Esophagus squamous epithelium (tissue), 5 donors: ENCODE measurements at regions not wholly inside any gene's neighbourhood (a gene's known extent, or its start where the extent isn't known, plus 50 kb on each side); places are given as distances from the start of the nearest gene placed in this dataset.

Experiments
- DNase-seq: peaks from one replicate; lab custom pipeline; 2025; lab: John Stamatoyannopoulos, UW
- H3K27ac ChIP-seq, 4 donors: fragments of 200-600 bp; sonication (generic); one replicate each; pipeline ENCODE4 v1.5.1; 2016 to 2019; ENCODE audit warnings: mild to moderate bottlenecking in 1 of 4
- H3K27me3 ChIP-seq, 4 donors: fragments of 200-600 bp; sonication (generic); 1 replicate in 3 of 4; 2 replicates in 1 of 4; pipeline versions ENCODE4 v1.5.1 to v1.6.0; 2017 to 2021; ENCODE audit warnings: antibody characterized with exemption in 1 of 4
- H3K36me3 ChIP-seq, 3 donors: fragments of 200-600 bp; sonication (generic); one replicate each; pipeline ENCODE4 v1.5.1; 2016 to 2019
- H3K4me1 ChIP-seq, 3 donors: fragments of 200-600 bp; sonication (generic); one replicate each; pipeline ENCODE4 v1.5.1; 2017 to 2019
- H3K4me3 ChIP-seq, 4 donors: fragments of 200-600 bp; sonication (generic); 1 replicate in 3 of 4; 2 replicates in 1 of 4; pipeline ENCODE4 v1.5.1; 2016 to 2019; ENCODE audit warnings: mild to moderate bottlenecking in 2 of 4, moderate library complexity in 1 of 4
- H3K9me3 ChIP-seq, 3 donors: fragments of 200-600 bp; sonication (generic); one replicate each; pipeline ENCODE4 v1.5.1; 2016 to 2019
- CTCF ChIP-seq, 6 experiments: fragments of 450-650 bp in 4 of 6; fragments of 200-600 bp in 2 of 6; sonication (generic) in 2 of 6; IDR thresholded peaks; one replicate each; pipeline ENCODE4 v1.5.1; 2016 to 2019; ENCODE audit warnings: antibody characterized with exemption in 6 of 6, mild to moderate bottlenecking in 4 of 6, moderate library complexity in 4 of 6
- POLR2A ChIP-seq, 4 donors: fragments of 450-650 bp; IDR thresholded peaks; one replicate each; pipeline ENCODE4 v1.6.1; 2017; ENCODE audit warnings: antibody characterized with exemption in 4 of 4, mild to moderate bottlenecking in 4 of 4, moderate library complexity in 3 of 4
- WGBS, 2 donors: methylation state at CpG; one replicate each; pipeline ENCODE4 v1.1.5; 2018; 5-methylcytosine and 5-hydroxymethylcytosine counted together
- intact Hi-C: fragments of 100-400 bp; cut with DNase I; formaldehyde crosslinking; loops from one replicate; pipeline ENCODE4 v1.15.0; 2022
- donor health status: DM: yes; HTN: yes; CAD: no.

GRCh38 chr1:11338284-11338924 lies 65.4 kb downstream of the UBIAD1 start:
- Histone ChIP-seq H3K36me3 (no peaks in the 10 kb centered on the region), H3K9me3 (no peaks in the 10 kb centered on the region), H3K27me3 (peaks cover 0 to 82% (median 0%) of the 10 kb centered on the region in 4 donors), H3K27ac (no peak overlapping the region), H3K4me1 (peaks cover 5 to 47% (median 11%) of the 10 kb centered on the region in 3 donors), H3K4me3 (no peak overlapping the region)
- no peak for DNase-seq
- intact Hi-C loops: no loop called here
- 95% methylated on average over 3 of the region's 10 CpGs; no CpG with 5 or more reads in 1 of the 2 donors for WGBS, 2 donors
- TF ChIP-seq POLR2A (IDR thresholded peaks at IDR 0.05) (no peak), CTCF (IDR thresholded peaks at IDR 0.05) (no peak)

DNA sequence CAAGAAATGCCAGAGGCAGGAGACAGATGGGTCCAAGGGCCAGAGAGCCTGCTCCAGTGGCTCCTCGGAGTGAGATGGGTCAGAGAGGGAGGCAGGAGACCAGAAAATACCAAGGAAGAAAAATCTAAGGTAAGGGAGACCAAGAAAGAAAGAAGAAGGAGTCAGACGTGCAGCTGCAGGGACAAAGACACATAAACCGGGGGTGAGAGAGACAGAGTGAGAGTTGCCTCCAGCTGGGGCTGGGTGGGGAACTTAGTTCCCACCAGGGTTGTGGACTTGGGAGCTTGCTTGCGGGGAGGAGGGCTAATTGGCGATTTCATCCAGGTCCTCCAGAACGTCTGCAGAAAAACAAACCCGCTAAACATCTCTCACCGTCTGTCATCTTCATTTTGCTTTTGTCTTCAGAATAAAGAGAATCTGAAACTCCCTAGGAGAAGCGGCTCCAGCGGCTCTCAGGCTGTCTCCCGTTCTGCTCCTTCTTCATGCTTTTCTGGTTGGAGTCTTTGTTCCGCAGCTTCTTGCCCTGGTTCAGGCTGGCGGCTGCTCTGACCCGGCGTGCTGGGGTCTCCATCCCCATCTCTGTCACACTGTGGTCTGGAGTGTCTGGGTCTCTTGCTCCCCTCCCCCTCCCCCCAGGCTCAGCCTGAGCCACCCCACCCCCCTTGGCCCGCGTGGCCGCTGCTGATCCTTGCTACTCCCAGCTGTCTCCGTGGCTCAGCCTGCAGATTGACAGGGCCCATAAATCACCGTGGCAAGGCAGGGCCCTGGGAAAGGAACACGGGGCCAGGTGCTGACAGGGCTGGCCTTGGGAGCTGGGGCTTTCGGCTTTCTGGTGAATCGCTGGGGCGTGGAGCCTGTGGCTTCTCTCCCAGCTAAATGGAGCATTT lies 66.6 kb downstream of the UBIAD1 start:
- H3K4me3 ChIP-seq: peak overlapping the region in 1 of 4 donors; percentile 8
- H3K27ac ChIP-seq: peak overlapping the region in 1 of 4 donors; percentile 6
- intact Hi-C loops: no loop called here
- no peaks in the 10 kb centered on the region for H3K36me3 ChIP-seq
- 13 to 21% methylated on average over 15 to 18 of the region's 24 CpGs for WGBS, 2 donors
- peaks cover 0 to 86% (median 0%) of the 10 kb centered on the region in 4 donors for H3K27me3 ChIP-seq
- no peak for TF ChIP-seq POLR2A (IDR thresholded peaks at IDR 0.05)
- TF ChIP-seq CTCF (IDR thresholded peaks at IDR 0.05): no peak
- no peaks in the 10 kb centered on the region for H3K9me3 ChIP-seq
- DNase-seq: no peak
- peaks cover 5 to 47% (median 11%) of the 10 kb centered on the region in 3 donors for H3K4me1 ChIP-seq

GRCh38 chr1:11340233-11340632 lies 67.2 kb downstream of the UBIAD1 start:
- H3K9me3 ChIP-seq: no peaks in the 10 kb centered on the region
- no peak for TF ChIP-seq CTCF (IDR thresholded peaks at IDR 0.05)
- no peak for TF ChIP-seq POLR2A (IDR thresholded peaks at IDR 0.05)
- H3K27me3 ChIP-seq: peaks cover 0 to 88% (median 0%) of the 10 kb centered on the region in 4 donors
- WGBS, 2 donors: 0 to 18% methylated on average over 1 to 3 of the region's 4 CpGs
- intact Hi-C loops: no loop called here
- H3K4me3 ChIP-seq: no peak overlapping the region
- no peak for DNase-seq
- peaks cover 5 to 47% (median 11%) of the 10 kb centered on the region in 3 donors for H3K4me1 ChIP-seq
- H3K27ac ChIP-seq: no peak overlapping the region
- no peaks in the 10 kb centered on the region for H3K36me3 ChIP-seq

GRCh38 chr1:11341901-11342552 lies 69.0 kb downstream of the UBIAD1 start:
- TF ChIP-seq POLR2A (IDR thresholded peaks at IDR 0.05) (no peak), CTCF (IDR thresholded peaks at IDR 0.05) (no peak)
- Histone ChIP-seq H3K9me3 (no peaks in the 10 kb centered on the region), H3K36me3 (no peaks in the 10 kb centered on the region), H3K27me3 (peaks cover 0 to 92% (median 0%) of the 10 kb centered on the region in 4 donors), H3K4me3 (no peak overlapping the region), H3K27ac (peak overlapping the region in 3 of 4 donors; percentile 15 to 45 (median 23)), H3K4me1 (peaks cover 5 to 47% (median 11%) of the 10 kb centered on the region in 3 donors)
- 17 to 29% methylated on average over 4 to 5 of the region's 6 CpGs for WGBS, 2 donors
- DNase-seq: no peak
- intact Hi-C loops: no loop called here
